ENCODE measurements at regions not wholly inside any gene's neighbourhood (a gene's known extent, or its start where the extent isn't known, plus 50 kb on each side); places are given as distances from the start of the nearest gene placed in this dataset.
A peak's percentile ranks its signal among the peaks of the same experiment; 100 is the strongest.
"Not testable (repeated sequence)": the region's sequence is repeated elsewhere in the genome, so short reads cannot be mapped to it uniquely, and the experiment has no call there.

DNA sequence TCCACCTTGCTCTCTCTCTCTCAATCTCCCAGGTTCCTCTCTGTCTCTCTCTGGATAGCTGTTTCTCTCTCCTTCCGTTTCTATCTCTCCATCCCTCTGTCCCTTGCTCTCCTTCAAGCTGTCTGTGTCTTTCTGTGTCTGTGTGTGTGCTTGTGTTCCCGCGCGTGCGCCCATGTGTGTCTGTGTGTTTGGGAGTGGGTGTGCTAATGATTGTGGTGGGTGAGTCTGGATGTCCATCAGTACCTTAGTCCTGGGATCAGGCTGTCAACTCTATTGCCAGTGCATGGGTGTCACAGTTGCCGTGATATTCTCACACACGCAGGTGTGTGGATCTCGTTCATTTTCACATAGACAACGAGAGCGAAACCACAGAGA is 1380.6 kb upstream of the DEFB115 start (continued):
- TF ChIP-seq, protein P1, sequence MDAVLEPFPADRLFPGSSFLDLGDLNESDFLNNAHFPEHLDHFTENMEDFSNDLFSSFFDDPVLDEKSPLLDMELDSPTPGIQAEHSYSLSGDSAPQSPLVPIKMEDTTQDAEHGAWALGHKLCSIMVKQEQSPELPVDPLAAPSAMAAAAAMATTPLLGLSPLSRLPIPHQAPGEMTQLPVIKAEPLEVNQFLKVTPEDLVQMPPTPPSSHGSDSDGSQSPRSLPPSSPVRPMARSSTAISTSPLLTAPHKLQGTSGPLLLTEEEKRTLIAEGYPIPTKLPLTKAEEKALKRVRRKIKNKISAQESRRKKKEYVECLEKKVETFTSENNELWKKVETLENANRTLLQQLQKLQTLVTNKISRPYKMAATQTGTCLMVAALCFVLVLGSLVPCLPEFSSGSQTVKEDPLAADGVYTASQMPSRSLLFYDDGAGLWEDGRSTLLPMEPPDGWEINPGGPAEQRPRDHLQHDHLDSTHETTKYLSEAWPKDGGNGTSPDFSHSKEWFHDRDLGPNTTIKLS (IDR thresholded peaks at IDR 0.05; ENCODE audit: borderline replicate concordance, low read depth) = no peak
- TF ChIP-seq, protein P2, sequence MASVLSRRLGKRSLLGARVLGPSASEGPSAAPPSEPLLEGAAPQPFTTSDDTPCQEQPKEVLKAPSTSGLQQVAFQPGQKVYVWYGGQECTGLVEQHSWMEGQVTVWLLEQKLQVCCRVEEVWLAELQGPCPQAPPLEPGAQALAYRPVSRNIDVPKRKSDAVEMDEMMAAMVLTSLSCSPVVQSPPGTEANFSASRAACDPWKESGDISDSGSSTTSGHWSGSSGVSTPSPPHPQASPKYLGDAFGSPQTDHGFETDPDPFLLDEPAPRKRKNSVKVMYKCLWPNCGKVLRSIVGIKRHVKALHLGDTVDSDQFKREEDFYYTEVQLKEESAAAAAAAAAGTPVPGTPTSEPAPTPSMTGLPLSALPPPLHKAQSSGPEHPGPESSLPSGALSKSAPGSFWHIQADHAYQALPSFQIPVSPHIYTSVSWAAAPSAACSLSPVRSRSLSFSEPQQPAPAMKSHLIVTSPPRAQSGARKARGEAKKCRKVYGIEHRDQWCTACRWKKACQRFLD (CRISPR knock-in tag; IDR thresholded peaks at IDR 0.05) = no peak
- TF ChIP-seq TEAD2 (tag; IDR thresholded peaks at IDR 0.05) = no peak

DNA sequence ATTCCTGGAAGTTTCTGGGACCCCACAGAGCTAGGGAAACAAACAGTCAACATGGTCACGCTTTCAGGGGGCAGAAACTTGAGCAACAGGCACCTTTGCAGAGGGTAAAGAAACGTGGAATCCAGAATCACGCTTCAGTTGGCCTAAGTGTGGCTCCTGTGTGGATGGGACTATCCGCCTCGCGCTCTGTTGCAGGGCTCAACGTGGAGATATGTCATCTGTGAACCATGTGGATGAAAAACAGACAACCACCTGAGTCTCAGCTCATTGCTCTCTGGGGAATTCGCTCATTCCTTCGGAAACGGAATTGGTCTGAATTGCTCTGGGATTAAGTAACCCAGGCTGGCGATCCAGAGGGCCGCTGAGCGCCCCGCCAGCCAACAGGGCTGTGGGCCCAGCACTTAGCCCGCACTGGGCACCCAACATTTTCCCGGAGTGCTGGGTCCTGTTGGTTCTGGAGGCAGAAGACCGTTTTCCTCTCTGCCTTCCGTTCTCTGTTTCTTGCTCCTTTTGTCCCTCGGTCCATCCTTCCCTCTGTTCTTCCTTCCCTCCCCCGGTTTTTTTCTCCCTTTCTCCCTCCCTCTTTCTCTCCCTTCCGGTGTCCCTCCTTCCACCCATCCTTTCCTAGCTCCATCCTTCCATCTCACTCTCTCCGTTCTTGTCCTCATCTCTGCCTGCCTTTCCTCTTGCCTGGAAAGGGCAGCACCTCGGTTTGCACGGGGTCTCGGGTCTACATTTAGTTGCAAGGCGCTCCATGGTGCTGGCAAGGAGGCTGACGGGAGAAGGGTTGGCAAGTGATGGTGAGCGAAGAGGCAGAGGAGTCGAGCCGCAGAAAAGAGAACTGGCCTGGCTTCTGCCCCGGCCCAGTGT is 1379.8 kb upstream of the DEFB115 start:
- 0 out of 2 replicates have a peak overlapping the region, but pooled peaks have one; percentile 18 for H2AFZ ChIP-seq (ENCODE audit: low read depth, low read length)
- H3K79me2 ChIP-seq (ENCODE audit: control insufficient read depth, insufficient read depth, low read length); H3K9me1 ChIP-seq (ENCODE audit: control insufficient read depth, insufficient read depth, low read length); H3K27me3 ChIP-seq (ENCODE audit: control insufficient read depth in 2 of 2, insufficient read depth in 2 of 2, low read length in 2 of 2); CTCF ChIA-PET (ENCODE audit: low intra/inter-chr PET ratio); ATAC-seq; DNase-seq (ENCODE audit: extremely low read depth in 1 of 4, low spot score in 3 of 4); H4K20me1 ChIP-seq (replicated peaks; ENCODE audit: control insufficient read depth, insufficient read depth, low read length); H3K9ac ChIP-seq (ENCODE audit: insufficient read depth in 1 of 2, low read depth in 2 of 2, low read length in 2 of 2); H3K9me3 ChIP-seq (replicated peaks; ENCODE audit: control insufficient read depth, insufficient read depth, low read depth, low read length); intact Hi-C loops (cut with micrococcal nuclease); FAIRE-seq; H3K36me3 ChIP-seq (ENCODE audit: control insufficient read depth, insufficient read depth, low read length); H3K27ac ChIP-seq (ENCODE audit: extremely low read depth, low read depth, low read length): not testable (repeated sequence)
- POLR2A ChIA-PET = interaction anchor here (0.7 kb wide), 1 partner anchor 934 kb away, joined by 4 read pairs; no protein-coding TSS in a partner anchor
- WGBS (ENCODE audit: insufficient coverage, low coverage, missing lambda C conversion rate) = 35% methylated on average over 26 of the region's 31 CpGs
- peak overlapping the region; percentile 17 for H3K4me3 ChIP-seq
- in situ Hi-C loops (cut with MboI) = loop anchor here (5.0 kb wide), 2 partner anchors 755 to 935 kb away; no protein-coding TSS in a partner anchor
- peak overlapping the region; percentile 55 for H3K4me2 ChIP-seq (ENCODE audit: insufficient read depth, low read length)
- BruUV-seq (replicated peaks) = TSS peak; percentile 80
- H3K4me1 ChIP-seq (replicated peaks in 1 of 2; ENCODE audit: control insufficient read depth in 2 of 2, insufficient read depth in 2 of 2, low read length in 2 of 2) = peaks cover 0 to 27% of the 10 kb centered on the region in 2 experiments; a peak in 2 of 5 replicates
